Inferior parietal cortex (tissue), 1 donor: ENCODE measurements at regions not wholly inside any gene's neighbourhood (a gene's known extent, or its start where the extent isn't known, plus 50 kb on each side); places are given as distances from the start of the nearest gene placed in this dataset.

Source experiments
- DNase-seq: peaks from one replicate; pipeline ENCODE4 v3.0.0-alpha.2; 2016; ENCODE audit errors: extremely low spot score

GRCh38 chr2:196356332-196356731 lies 185.0 kb upstream of the STK17B start:
- DNase-seq, result no peak

DNA sequence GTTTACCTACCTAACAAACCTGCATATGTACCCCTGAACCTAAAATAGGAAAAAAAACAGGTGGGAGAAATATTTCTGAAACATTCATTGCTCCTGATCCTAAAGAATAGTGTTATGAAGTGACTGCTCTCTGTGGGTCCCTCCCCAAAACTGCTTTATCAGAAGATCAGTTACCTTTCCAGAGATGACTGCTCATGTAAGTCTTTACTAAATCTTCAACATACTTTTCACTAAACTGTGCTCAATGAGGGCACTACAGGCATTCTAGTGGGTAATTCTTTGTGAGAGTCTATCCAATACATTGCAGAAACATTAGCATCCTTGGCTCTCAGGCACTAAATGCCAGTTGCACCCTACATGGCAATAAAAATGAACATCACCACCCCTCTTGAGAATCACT lies 189.3 kb upstream of the STK17B start:
- no peak for DNase-seq

DNA sequence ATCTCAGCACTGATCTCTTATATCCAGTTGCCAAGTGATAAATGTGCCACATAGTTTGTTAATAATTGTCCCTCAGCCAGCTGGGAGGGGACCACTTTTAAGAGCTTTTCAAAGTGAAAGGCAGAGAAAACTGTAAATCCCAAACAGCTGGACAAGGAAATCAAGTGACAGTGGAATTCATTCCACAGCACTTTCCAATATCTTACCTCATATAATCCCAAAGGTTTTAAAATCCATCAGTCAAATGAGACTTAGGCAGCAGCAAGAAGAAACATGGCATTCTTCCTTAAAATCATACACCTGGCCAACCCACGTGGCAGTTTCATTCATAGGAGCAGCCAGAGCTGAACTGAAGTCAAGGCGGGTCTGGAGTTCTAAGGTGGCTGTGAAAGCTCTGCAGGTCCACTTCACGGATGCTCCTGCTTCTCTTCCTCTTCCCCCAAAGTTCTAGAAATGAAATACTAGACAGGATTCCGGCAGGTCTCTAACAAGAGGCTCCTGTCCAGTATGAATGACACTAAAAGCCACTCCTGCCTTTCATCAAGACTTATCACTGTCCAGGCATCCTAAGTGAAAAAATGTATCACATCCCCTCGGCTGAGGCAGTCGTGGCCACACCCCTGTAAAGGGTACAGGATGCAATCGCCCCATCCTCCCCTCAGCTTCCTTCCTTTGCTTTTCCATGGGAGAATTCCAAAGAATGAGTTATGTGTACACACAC lies 190.4 kb upstream of the STK17B start:
- DNase-seq, result no peak

- DNase-seq, result no peak
These were observed 191.7 kb upstream of the STK17B start for GRCh38 chr2:196362973-196363549.

DNA sequence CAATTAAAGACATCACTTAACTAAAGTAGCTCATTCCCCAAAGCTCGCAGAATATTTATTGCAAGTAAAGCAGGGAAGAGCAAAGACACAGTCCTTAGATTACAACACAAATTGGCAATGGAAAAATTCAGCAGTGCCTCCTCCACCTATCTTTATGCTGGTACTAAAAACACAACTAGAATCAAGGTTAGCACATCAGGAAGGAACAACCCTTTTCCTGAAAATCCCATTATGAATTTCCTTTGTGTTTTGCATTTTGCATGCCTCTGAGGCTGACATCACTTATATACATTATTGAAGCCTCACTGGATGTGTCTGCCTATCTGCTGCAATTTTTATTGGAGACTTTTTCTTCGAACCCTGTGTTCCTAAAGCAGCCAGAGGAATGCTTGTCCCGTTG lies 193.8 kb upstream of the STK17B start:
- no peak for DNase-seq

DNA sequence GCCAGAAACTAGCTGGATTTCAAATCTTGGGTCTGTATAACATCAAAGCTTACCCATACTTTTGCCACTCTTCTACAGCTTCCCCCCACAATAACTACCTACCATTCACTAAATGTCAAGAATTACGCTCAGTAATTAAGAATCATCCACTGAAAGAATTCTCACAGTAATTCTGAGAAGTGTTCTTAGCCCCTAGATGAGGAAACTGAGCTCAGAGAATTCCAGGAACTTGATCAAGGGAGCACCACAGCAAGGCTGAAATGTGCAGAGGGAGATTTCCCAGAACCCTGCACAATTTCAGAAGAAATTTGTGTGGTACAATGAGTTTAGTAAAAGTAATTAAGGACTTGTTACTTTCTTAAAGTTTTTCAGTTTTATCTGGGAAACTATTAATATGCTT lies 194.5 kb upstream of the STK17B start:
- no peak for DNase-seq

- no peak for DNase-seq
These were observed 196.3 kb upstream of the STK17B start for GRCh38 chr2:196367633-196368032.

GRCh38 chr2:196368546-196369225 lies 197.3 kb upstream of the STK17B start:
- no peak for DNase-seq

GRCh38 chr2:196369967-196370366 lies 198.6 kb upstream of the STK17B start:
- no peak for DNase-seq

DNA sequence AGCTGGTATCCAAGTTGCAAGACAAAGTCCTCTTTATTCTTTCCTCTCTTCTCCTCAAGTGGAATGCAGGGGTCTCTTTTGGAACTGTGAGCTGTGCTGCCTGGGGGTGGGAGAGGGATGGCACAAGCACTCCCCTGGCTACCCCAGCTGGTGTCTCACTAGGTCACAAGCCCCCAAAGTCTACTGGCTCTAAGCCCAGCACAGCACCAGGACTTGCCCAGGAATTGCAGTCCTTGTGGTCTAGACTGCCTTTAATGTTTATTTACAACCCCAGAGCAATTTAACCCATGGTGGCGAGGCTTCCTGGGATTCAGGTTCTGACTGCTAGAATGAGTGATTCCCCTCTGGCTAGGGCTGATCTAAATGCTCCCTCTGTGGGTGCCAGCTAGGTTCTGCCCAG lies 199.0 kb upstream of the STK17B start:
- DNase-seq, result no peak

DNA sequence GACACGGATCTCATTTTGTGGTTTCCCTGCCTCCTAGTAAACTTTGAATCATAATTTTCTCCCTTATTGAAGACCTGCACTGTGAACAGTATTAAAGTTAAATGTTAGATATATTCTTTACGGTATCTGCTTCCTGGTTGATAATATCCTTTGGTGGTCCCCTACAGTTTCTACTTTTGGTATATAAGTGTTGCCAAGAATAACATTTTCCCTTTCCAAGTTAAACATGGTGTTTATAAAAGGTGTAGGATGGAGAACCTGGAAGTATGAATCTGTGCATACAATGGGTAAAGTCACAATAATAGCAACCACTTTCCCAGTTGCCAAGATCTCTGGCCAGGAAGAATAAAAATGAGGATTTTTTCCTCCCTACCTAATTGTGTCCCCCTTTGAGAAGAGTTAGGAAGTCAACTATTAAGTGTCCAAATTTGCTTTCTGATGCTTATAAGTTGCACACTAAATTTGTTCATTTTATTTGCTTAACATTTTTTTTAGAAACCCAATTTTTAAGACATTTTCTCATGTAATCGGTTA lies 201.0 kb upstream of the STK17B start:
- DNase-seq, result no peak

GRCh38 chr2:196372811-196373664 lies 201.7 kb upstream of the STK17B start:
- DNase-seq, result peak; percentile 39

DNA sequence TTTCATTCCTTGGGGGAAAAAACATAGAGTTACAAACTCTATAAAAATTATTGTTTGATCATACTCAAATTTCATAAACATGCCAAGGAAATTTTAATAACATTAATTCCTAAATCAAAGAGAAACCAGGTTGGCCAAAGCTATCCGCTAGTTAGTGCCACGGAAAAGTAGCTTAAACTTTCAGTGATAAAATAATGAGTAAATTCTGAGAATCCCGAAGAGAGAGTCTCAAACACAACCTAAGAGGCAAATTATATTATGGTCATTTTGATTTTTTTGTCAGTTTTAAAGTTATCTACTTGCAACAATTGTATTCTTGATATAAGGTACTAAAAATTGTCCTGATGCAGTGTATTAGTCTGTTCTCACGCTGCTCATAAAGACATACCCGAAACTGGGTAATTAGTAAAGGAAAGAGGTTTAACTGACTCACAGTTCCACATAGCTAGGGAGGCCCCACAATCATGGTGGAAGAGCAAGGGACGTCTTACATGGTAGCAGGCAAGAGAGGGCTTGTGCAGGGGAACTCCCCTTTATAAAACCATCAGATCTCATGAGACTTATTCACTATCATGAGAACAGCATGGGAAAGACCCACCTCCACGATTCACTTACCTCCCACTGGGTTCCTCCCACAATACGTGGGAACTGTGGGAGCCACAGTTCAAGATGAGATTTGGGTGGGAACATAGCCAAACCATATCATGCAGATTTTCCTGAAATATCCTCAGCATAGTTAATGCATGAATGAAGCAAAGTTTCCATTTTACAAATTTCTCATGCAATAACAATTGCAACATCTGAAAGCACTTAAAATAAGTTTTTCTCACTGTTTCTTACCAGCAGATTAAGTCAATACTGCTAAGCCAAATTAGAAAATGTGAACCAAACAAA lies 205.9 kb upstream of the STK17B start:
- DNase-seq, result no peak

GRCh38 chr2:196379600-196379999 lies 208.2 kb upstream of the STK17B start:
- no peak for DNase-seq

DNA sequence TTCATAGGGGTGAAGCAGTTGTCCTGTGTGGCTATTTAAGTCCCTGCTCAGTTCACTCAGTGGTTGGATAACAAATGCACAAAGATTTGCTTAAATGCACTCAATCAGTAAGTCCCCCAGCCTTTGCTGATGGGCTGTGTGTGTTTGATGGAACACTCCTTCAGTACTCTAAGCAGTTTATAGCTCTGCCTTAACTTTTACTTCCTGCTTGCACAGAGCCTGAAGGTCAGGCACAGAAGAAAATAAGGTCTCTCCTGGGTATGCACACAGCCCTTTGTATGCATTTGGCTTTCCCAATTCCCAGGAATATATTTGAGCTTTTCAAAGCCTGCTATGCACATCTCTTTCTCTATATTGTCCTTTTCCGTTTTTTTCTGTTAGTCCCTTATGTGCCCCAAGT lies 208.7 kb upstream of the STK17B start:
- DNase-seq, result no peak

- no peak for DNase-seq
These were observed 209.2 kb upstream of the STK17B start for GRCh38 chr2:196380575-196380974.

- DNase-seq, result no peak
These were observed 210.1 kb upstream of the STK17B start for GRCh38 chr2:196381464-196381863.

DNA sequence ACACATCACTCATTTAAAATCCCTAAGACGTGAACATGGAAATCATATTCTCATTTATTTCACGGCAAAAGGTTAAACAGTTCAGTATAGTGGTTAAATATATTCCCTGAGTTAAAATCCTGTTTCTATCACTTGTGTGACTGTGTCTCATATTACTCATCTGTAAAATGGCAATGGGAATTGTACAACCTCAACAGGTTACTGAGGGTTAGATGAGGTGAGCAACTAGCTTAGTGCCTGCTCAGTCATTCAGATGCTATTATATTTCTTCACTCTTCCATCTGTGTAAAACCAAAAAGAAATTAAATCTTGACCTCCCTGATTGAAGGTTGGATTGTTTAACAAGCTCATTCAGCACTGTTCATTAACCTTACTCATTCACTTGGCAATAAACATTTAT lies 212.4 kb upstream of the STK17B start:
- no peak for DNase-seq

DNA sequence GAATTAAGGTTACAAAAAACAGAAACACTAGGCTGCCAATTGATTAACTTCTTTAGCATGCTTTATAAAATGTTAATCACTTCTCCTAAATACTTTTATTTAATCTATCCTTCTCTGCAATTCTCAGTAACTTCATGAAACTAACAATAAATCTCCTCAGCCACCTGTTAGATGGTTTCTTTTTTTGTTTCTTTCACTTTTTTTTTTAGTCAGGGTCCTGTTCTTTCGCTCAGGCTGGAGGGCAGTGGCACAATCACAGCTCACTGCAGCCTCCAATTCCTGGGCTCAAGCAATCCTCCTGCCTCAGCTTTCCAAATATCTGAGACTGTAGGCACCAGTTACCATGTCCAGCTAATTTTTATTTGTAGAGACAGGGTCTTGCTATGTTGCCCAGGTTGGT lies 213.4 kb upstream of the STK17B start:
- no peak for DNase-seq

DNA sequence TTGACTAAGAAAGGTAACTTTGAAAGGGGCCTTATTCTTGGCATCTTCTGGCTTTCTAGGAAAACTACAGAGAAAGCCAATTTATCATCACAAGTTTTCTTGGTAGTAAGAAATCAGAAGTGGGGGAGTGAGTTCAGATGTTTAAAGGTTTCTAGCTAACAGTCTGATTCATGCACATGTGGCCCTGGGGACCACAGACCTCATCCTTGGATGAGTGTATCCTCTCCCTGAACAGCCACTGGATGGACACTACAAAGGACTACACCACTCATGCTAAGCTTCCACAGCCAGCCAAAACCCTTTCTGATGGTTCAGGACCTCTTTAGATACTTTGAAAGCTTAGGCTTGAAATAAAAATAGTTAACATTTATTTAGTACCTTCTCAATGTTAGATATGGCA lies 218.3 kb upstream of the STK17B start:
- DNase-seq, result no peak
